HG03460 (cell line): ENCODE measurements at regions not wholly inside any gene's neighbourhood (a gene's known extent, or its start where the extent isn't known, plus 50 kb on each side); places are given as distances from the start of the nearest gene placed in this dataset.
"Not testable (repeated sequence)": the region's sequence is repeated elsewhere in the genome, so short reads cannot be mapped to it uniquely, and the experiment has no call there.

ENCODE experiments used
- ATAC-seq: cut with Tn5 transposase; IDR thresholded peaks from one replicate; pipeline ENCODE4 v1.9.1; 2021; ENCODE audit not compliant: unreplicated experiment

- ATAC-seq, result no peak
Observed at GRCh38 chr14:49250109-49250508, 336.1 kb downstream of the RPS29 start.

- ATAC-seq, result no peak
Observed at GRCh38 chr14:49249022-49249421, 337.2 kb downstream of the RPS29 start.

- ATAC-seq, result not testable (repeated sequence)
Observed at GRCh38 chr14:49243777-49244176, 342.4 kb downstream of the RPS29 start.

- no peak for ATAC-seq
Observed at GRCh38 chr14:49240383-49240782, 345.8 kb downstream of the RPS29 start.

- ATAC-seq, result no peak
Observed at GRCh38 chr14:49228552-49228951, 357.6 kb downstream of the RPS29 start.

- no peak for ATAC-seq
Observed at GRCh38 chr14:49221316-49221715, 364.9 kb downstream of the RPS29 start.

- ATAC-seq, result no peak
Observed at GRCh38 chr14:49220492-49220891, 365.7 kb downstream of the RPS29 start.

GRCh38 chr14:49218436-49219092 is 367.6 kb downstream of the RPS29 start:
- no peak for ATAC-seq

GRCh38 chr14:49212721-49213120 is 373.5 kb downstream of the RPS29 start:
- no peak for ATAC-seq

- no peak for ATAC-seq
Observed at GRCh38 chr14:49209416-49209815, 376.8 kb downstream of the RPS29 start.

GRCh38 chr14:49206828-49207227 is 379.4 kb downstream of the RPS29 start:
- no peak for ATAC-seq

GRCh38 chr14:49203676-49204075 is 382.5 kb downstream of the RPS29 start:
- ATAC-seq, result no peak

- ATAC-seq, result no peak
Observed at GRCh38 chr14:49199159-49199558, 387.0 kb downstream of the RPS29 start.

- ATAC-seq, result no peak
Observed at GRCh38 chr14:49196327-49196726, 389.9 kb downstream of the RPS29 start.

- ATAC-seq, result no peak
Observed at GRCh38 chr14:49194067-49194466, 392.1 kb downstream of the RPS29 start.

- ATAC-seq, result peak; percentile 97
Observed at GRCh38 chr14:49193332-49194065, 392.7 kb downstream of the RPS29 start.

GRCh38 chr14:49191380-49191779 is 394.8 kb downstream of the RPS29 start:
- ATAC-seq, result no peak

GRCh38 chr14:49189375-49189774 is 396.8 kb downstream of the RPS29 start:
- no peak for ATAC-seq

- ATAC-seq, result no peak
Observed at GRCh38 chr14:49187799-49188198, 398.4 kb downstream of the RPS29 start.

- peak; percentile 94 for ATAC-seq
Observed at GRCh38 chr14:49173765-49174373, 412.3 kb downstream of the RPS29 start.

GRCh38 chr14:49164074-49164473 is 422.1 kb downstream of the RPS29 start:
- ATAC-seq, result no peak

- no peak for ATAC-seq
Observed at GRCh38 chr14:49160983-49161382, 425.2 kb downstream of the RPS29 start.
